Renal pelvis (tissue), 1 donor: ENCODE measurements at regions not wholly inside any gene's neighbourhood (a gene's known extent, or its start where the extent isn't known, plus 50 kb on each side); places are given as distances from the start of the nearest gene placed in this dataset.

Source experiments
- DNase-seq: peaks from one replicate; pipeline ENCODE4 v3.0.0-alpha.2; 2013

DNA sequence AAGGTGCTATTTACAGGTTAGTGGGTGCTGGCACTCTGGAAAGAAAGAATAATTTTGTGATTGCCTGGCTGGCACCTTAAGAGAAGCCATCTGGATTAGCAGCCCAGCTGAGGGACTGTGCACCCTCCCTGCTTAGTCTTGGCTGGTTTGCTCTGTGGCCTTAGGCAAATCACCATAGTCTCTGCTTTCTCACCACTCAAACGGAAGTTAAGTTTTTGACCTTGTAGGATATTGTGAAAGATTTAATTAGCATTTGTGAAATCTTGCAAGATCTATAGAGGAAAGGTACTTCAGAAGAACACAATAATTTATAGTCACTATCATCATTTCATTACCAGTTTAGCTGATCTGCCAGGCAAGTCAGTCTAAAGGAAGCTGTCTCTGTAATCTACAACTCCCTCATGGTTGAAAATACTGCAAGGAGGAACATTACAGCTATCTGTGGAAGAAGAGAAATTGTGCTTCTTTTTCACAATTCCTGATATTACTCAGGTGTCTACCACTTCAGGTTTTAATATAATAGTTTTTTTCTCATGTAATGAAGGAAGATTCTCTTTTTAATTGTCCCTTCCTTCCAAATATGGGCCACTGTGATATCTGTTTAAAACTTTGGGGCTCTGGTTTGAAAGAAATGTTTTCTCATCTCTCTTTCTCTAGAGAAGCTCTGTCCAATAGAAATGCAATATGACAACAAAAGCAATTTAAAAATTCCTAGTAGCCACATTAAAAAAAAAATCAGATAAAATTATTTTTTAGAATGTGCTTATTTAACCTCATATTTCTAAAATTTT is 219.6 kb downstream of the PTEN start:
- no peak for DNase-seq

- DNase-seq = no peak
These were observed 220.2 kb downstream of the PTEN start for GRCh38 chr10:88083597-88083989.

- no peak for DNase-seq
These were observed 222.9 kb downstream of the PTEN start for GRCh38 chr10:88086187-88086960.

- no peak for DNase-seq
These were observed 225.3 kb downstream of the PTEN start for GRCh38 chr10:88088441-88089340.

- DNase-seq = no peak
These were observed 226.1 kb downstream of the PTEN start for GRCh38 chr10:88089498-88089897.

DNA sequence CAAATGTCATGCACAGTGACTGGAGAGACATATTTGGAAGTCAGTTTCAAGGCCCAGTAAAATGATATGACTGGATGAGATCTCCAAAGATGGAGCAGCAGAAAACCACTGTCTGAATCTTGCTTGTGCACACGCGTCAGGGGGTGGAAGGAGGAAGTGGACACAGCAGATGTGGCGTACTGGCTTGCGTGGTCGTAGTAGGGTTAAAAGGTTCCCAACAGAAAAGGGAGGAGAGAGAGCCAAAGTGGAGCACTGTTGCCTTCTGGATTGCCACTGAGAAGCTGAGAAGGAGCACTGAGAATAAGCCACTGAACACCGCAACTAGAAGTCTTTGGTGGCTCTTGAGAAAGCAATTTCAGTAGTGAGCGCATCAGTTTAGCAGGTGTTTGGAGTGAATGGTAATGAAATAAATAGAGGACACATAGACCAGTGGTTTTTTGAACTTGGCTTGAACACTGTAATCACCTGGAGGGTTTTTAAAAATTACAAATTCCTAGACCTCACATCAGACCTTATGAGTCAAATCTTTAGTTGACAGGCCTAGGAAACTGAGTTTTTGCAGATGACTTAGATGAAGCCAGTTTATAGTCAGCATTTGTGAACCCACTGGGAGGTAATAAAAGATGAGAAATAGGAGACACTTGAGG is 227.3 kb downstream of the PTEN start:
- no peak for DNase-seq

DNA sequence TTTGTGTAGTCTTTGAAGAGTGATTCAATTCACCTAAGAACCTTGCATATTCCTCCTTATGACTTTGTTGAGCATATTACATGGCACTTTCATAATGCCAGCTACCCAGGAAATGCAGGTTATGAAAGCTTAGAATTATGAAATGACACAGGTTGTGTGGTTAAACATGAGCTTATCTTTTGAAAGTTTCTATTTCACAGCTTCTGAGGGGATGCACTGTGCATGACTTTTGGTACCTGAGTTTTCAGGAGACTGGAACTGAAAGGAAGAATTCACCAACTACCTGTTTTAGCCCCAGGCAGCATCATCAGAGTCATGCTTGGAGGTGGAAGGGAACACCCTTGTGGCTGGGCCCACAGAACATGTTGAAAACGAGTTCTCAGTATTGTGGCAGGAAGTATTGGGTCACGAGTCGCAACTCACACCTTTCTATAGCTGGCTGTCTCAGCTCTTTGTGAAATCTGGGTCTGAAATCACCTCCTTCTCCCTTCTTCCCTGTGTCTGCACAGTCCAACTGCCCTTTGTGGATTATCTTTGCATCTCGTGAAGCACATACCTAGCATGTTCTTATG is 228.2 kb downstream of the PTEN start:
- DNase-seq = no peak

DNA sequence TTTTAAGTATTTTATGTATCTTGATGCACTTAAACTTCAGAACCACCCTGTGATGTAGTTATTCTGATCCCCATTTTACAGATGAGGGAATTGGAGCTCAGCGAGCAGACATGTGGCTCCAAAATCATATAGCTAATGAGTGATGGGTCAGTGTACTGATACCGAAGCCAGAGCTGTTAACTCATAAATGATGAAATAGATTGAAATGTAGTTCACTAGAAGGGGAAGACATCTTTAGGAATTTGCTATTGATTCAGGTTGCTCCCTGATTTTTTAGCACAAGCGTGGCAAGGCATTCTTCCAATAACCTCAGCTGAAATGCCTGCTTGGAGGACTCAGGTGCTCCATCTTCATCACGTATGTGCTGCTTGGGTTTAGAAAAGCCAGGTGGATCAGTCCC is 228.8 kb downstream of the PTEN start:
- DNase-seq = no peak

DNA sequence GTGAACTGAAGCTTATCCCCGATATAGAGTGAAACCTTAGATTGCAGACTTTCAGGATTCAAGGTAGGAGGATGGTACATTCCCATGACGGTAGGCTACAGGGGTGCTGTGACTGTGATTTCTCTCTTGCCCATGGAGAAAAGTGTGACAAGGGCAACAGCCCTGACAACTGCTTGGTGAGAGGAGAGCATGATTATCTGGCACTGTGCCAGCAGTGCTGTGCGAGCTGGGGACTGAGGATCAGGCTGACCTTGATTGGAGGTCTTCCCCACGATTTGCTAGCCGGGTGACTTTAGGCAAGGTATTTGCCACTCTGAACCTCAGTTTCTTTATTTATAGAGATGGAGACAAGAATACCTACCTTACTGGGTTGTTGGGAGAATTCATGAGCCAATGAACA is 229.5 kb downstream of the PTEN start:
- no peak for DNase-seq

DNA sequence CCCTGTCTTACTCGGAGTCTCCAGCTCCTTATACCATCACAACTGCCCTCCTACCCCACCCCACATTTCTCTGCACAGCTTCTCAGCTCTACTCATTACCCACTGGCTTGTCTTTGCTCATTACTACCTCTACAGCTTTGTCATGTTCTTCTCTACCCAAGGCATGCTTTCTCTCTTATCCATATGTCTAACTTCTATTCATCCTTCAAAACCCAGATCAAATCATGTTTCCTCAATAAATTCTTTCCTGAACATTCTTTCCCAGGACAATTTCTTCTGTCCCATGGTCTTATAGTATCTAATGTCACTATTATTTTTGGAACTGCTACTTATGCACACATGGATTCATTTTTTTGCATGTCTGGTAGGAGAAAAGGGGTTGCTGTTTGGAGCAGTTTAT is 231.4 kb downstream of the PTEN start:
- DNase-seq = no peak

DNA sequence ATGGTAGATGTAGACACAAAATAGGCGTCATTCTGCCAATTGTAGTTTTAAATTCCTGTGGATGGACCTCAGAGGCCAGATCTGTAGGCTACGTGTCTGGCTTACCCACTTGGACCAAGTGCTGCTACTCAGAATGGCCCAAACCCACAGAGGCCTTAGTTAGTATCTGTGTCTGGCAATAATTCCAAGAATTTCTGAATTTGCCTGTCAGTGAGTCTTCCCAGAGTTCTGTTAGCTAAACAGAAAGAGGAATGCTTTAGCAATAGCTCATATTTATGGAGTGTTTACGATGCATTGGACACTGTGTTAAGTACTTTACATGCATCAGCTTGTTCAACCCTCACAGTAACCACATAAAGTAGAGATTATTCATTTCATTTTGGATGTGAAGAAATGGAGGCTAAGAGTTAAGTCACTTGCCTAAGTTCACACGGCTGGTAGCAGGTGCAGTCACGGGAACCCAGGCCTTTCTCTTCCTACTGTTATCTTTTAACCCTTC is 231.8 kb downstream of the PTEN start:
- peak; percentile 74 for DNase-seq

GRCh38 chr10:88095778-88096431 is 232.5 kb downstream of the PTEN start:
- no peak for DNase-seq

- no peak for DNase-seq
These were observed 233.7 kb downstream of the PTEN start for GRCh38 chr10:88097092-88097516.

GRCh38 chr10:88097536-88097935 is 234.1 kb downstream of the PTEN start:
- no peak for DNase-seq

- no peak for DNase-seq
These were observed 236.9 kb downstream of the PTEN start for GRCh38 chr10:88100281-88100680.

DNA sequence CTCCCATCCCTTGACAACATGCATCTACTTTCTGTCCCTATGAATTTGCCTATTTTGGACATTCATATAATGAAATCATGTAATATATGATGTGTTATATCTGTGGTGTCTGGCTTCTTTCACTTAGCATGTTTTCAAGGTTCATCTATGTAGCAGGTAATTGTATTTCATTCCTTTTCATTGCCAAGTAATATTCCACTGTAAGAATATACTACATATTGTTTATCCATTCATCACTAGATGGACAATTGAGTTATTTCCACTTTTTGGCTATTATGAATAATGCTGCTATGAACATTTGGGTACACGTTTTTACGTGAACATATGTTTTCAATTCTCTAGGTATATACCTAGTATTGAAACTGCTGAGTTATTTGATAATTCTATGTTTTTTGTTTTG is 238.2 kb downstream of the PTEN start:
- DNase-seq = no peak

DNA sequence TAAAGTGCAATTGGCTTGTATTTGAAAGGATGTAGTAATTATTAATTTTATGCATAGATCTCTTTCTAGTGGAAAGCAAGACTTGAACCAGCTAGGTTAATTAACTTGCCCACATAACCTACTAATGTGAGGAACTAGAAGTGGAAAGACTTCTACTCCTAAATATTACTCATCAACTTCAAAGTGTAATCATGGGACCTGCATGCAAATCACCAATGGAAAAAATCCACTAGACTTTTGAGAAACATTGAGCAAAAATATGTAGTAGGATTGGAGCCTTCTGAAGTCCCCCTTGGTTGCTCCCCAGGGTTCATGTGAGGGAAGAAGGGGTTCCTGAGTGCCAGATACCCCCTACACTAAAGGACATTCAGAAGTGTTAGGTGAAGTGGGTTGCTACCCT is 240.2 kb downstream of the PTEN start:
- no peak for DNase-seq

DNA sequence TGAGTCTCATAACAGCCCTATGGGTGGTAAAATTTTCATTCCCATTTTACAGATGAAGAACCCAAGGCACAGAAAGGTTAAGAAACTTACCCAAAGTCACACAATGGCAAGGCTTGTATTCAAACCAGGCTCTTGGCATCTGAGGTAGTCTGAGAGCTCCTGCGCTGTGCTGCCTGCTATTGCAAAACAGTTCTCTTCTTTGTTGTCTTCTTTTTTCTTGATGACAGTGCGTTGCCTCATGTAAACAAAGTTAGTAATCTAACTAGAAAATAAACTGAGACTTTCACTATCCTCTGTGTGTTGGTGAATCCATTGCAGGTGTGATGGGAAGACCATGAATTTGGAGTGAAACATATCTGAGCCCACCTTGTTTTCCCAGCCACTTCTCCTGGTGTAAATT is 240.8 kb downstream of the PTEN start:
- DNase-seq = no peak

GRCh38 chr10:88106366-88106765 is 242.9 kb downstream of the PTEN start:
- no peak for DNase-seq

DNA sequence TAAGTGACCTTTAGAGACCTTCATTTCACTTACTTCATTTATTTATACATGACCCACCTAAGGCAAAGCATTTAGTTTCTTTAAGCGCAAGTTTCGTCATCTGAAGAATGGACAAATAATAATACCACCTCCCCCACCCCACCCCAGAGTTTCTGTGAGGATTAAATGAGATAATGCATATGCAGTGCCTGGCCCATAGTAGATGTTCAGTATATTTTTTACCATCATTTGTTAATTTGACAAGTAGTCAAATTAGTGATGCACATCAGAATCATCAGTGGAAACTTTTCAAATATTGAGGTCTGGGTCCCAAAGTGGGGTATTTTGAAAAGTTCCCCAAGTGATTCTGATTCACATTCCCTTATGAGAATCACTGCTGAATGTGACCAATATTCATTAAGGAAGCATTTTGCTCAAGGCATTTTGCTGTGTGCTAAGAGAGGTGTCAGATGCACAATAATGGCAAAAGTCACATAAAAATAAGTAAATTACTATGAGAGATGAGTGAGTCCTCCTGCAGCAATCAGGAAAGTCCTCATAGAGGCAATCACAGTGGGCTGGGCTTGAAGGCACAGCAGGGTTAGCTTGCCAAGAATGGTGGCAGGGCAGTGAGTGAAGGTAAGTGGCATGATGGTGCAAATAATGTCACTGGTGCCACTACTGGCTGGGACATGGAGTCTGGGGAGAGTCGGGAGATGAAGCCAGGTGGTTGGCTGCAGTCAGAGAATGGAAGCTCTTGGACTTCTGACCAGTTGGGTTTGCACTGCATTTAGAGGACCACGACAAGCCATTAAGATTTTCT is 244.1 kb downstream of the PTEN start:
- DNase-seq = no peak
